HepG2 (cell line): ENCODE measurements at regions not wholly inside any gene's neighbourhood (a gene's known extent, or its start where the extent isn't known, plus 50 kb on each side); places are given as distances from the start of the nearest gene placed in this dataset.

Experiments
- ATAC-seq: fragments of 200-7000 bp; cut with Tn5 transposase; 3 replicates; pipeline ENCODE4 v1.9.1; 2020; ENCODE audit warnings: mild to moderate bottlenecking, moderate library complexity
- BruUV-seq: library from RNA; stranded (reverse); fragments of 400-500 nt; replicated peaks from 2 replicates; lab custom pipeline; 2021; lab: Mats Ljungman, UMichigan
- CTCF ChIA-PET: fragments of 300-600 bp; formaldehyde crosslinking; extraction: SDS; loops from one replicate; lab custom pipeline; 2021; ENCODE audit warnings: low total read pairs, inconsistent platforms, low intra/inter-chr PET ratio; lab: Yijun Ruan, JAX
- POLR2A ChIA-PET: fragments of 350-600 bp; sonication (Branson Sonifier 250); formaldehyde crosslinking; loops from one replicate; lab custom pipeline; 2020; ENCODE audit warnings: antibody characterized with exemption, inconsistent platforms; lab: Yijun Ruan, JAX
- DNase-seq: peaks from one replicate; pipeline ENCODE4 v3.0.0-alpha.2; 2015; ENCODE audit warnings: low spot score
- FAIRE-seq: peaks from 3 replicates; lab custom pipeline; 2011; peaks lifted over from hg19 to GRCh38; lab: Jason Lieb, UNC
- H2AFZ ChIP-seq: one replicate; pipeline ENCODE4 v1.6.1; 2011; ENCODE audit warnings: low read length, inconsistent platforms
- H3K27ac ChIP-seq: fragments of 300-600 bp; 3 replicates; pipeline ENCODE4 v1.8.0; 2011; ENCODE audit warnings: mixed run types, mild to moderate bottlenecking, mixed read lengths, low read length, inconsistent platforms; ENCODE audit not compliant: insufficient read depth; ENCODE audit errors: extremely low read length
- H3K27me3 ChIP-seq, 2 experiments: fragments of 200-600 bp in 1 of 2; 2 replicates in 1 of 2; 3 replicates in 1 of 2; pipeline versions ENCODE4 v1.6.0 to v1.8.0; 2011; ENCODE audit warnings: low read length in 2 of 2, mild to moderate bottlenecking in 2 of 2, moderate library complexity in 2 of 2, inconsistent platforms in 1 of 2; ENCODE audit not compliant: insufficient read depth in 2 of 2, control insufficient read depth in 1 of 2
- H3K36me3 ChIP-seq, 2 experiments: fragments of 200-600 bp in 1 of 2; replicated peaks in 1 of 2; 2 replicates in 1 of 2; 3 replicates in 1 of 2; pipeline versions ENCODE4 v1.5.1 to v1.8.0; 2011; ENCODE audit warnings: low read length in 2 of 2, inconsistent platforms in 1 of 2; ENCODE audit not compliant: insufficient read depth in 2 of 2, control insufficient read depth in 1 of 2
- H3K4me1 ChIP-seq: 2 replicates; pipeline ENCODE4 v1.5.1; 2012; ENCODE audit warnings: low read length, inconsistent platforms; ENCODE audit not compliant: insufficient read depth
- H3K4me2 ChIP-seq: 2 replicates; pipeline ENCODE4 v1.6.0; 2011; ENCODE audit warnings: low read depth, low read length, inconsistent platforms
- H3K4me3 ChIP-seq, 3 experiments: fragments of 200-600 bp in 1 of 3; sonication (generic), shearing (Covaris generic) in 1 of 3; replicated peaks in 1 of 3; 2 replicates each; pipeline ENCODE4 v1.5.1; 2011 to 2016; ENCODE audit warnings: low read length in 3 of 3, inconsistent platforms in 2 of 3, low read depth in 2 of 3, mild to moderate bottlenecking in 2 of 3, control low read depth in 1 of 3, mixed read lengths in 1 of 3; ENCODE audit not compliant: insufficient read depth in 1 of 3
- H3K79me2 ChIP-seq: one replicate; pipeline ENCODE4 v1.6.1; 2011; ENCODE audit warnings: low read length, inconsistent platforms; ENCODE audit not compliant: insufficient read depth
- H3K9ac ChIP-seq: 2 replicates; pipeline ENCODE4 v1.6.0; 2011; ENCODE audit warnings: mild to moderate bottlenecking, low read depth, low read length, inconsistent platforms; ENCODE audit not compliant: insufficient read depth
- H3K9me3 ChIP-seq: 2 replicates; pipeline ENCODE4 v1.5.1; 2012; ENCODE audit warnings: mild to moderate bottlenecking, low read length
- H4K20me1 ChIP-seq: 2 replicates; pipeline ENCODE4 v1.6.0; 2011; ENCODE audit warnings: inconsistent platforms, mild to moderate bottlenecking, low read length, moderate library complexity; ENCODE audit not compliant: insufficient read depth
- AHR ChIP-seq: IDR thresholded peaks from 2 replicates; pipeline ENCODE4 v1.6.1; 2018; ENCODE audit warnings: missing genetic modification reagents, missing compliant biosample characterization
- ARNT2 ChIP-seq: sonication (generic); formaldehyde crosslinking; IDR thresholded peaks from 2 replicates; pipeline ENCODE4 v1.8.0; 2022; ENCODE audit warnings: mild to moderate bottlenecking, low read depth, missing genetic modification reagents, moderate library complexity
- HMG20A ChIP-seq: IDR thresholded peaks from 2 replicates; pipeline ENCODE4 v1.6.1; 2016; ENCODE audit warnings: borderline replicate concordance
- HMG20B ChIP-seq: conservative IDR thresholded peaks from 2 replicates; pipeline ENCODE4 v1.6.1; 2016; ENCODE audit warnings: missing genetic modification reagents, missing compliant biosample characterization
- KDM2A ChIP-seq: sonication (generic); formaldehyde crosslinking; IDR thresholded peaks from 2 replicates; pipeline ENCODE4 v1.4.0; 2020; ENCODE audit warnings: low read depth, missing genetic modification reagents, borderline replicate concordance
- NCOA1 ChIP-seq: sonication (generic); formaldehyde crosslinking; IDR thresholded peaks from 2 replicates; pipeline ENCODE4 v1.9.0; 2021; ENCODE audit warnings: missing genetic modification reagents
- SRSF4 ChIP-seq: fragments of 200-400 bp; formaldehyde crosslinking; IDR thresholded peaks from one replicate; pipeline ENCODE4 v1.6.1; 2018; ENCODE audit warnings: mild to moderate bottlenecking, low read depth, low read length, moderate library complexity; ENCODE audit not compliant: poor library complexity, severe bottlenecking
- WIZ ChIP-seq: sonication (generic); formaldehyde crosslinking; IDR thresholded peaks from 2 replicates; pipeline ENCODE4 v1.5.1; 2020; ENCODE audit warnings: mild to moderate bottlenecking, missing genetic modification reagents
- ZNF251 ChIP-seq: sonication (generic); formaldehyde crosslinking; IDR thresholded peaks from 2 replicates; pipeline ENCODE4 v1.9.0; 2021; ENCODE audit warnings: mild to moderate bottlenecking, missing genetic modification reagents
- ZNF879 ChIP-seq: sonication (generic); formaldehyde crosslinking; IDR thresholded peaks from 2 replicates; pipeline ENCODE4 v1.8.1; 2023; ENCODE audit warnings: missing genetic modification reagents
- ZNF883 ChIP-seq: sonication (generic); formaldehyde crosslinking; IDR thresholded peaks from 2 replicates; pipeline ENCODE4 v1.5.1; 2020; ENCODE audit warnings: mild to moderate bottlenecking, missing genetic modification reagents; ENCODE audit errors: not compliant biosample characterization
- WGBS: methylation state at CpG from one replicate; pipeline ENCODE4 v1.1.6; 2017; ENCODE audit warnings: low lambda C conversion rate; 5-methylcytosine and 5-hydroxymethylcytosine counted together
- in situ Hi-C: cut with HindIII; loops from 2 replicates; pipeline ENCODE4 v1.10.0; 2017; ENCODE audit warnings: low pct_unique_long_range_greater_than_20kb; ENCODE audit not compliant: extremely low pct_ligation_motif_present
- intact Hi-C: fragments of 100-400 bp; cut with micrococcal nuclease; formaldehyde crosslinking; loops from one replicate; pipeline ENCODE4 v1.10.0; 2022; ENCODE audit not compliant: unreplicated experiment
- TF ChIP-seq, protein P1 (sequence below): sonication (generic); formaldehyde crosslinking; IDR thresholded peaks from 2 replicates; pipeline ENCODE4 v1.5.1; 2020; ENCODE audit warnings: mild to moderate bottlenecking, missing genetic modification reagents
- TF ChIP-seq, protein P2 (sequence below): sonication (generic); formaldehyde crosslinking; IDR thresholded peaks from 2 replicates; pipeline ENCODE4 v1.4.0; 2020; ENCODE audit warnings: mild to moderate bottlenecking, low read depth, missing genetic modification reagents
- TF ChIP-seq, protein P3 (sequence below): sonication (generic); formaldehyde crosslinking; IDR thresholded peaks from 2 replicates; pipeline ENCODE4 v1.9.0; 2021; ENCODE audit warnings: missing genetic modification reagents, mild to moderate bottlenecking, borderline replicate concordance
- TF ChIP-seq, protein P4 (sequence below), 2 experiments: fragments of 450-650 bp in 1 of 2; sonication (generic) in 1 of 2; formaldehyde crosslinking; IDR thresholded peaks; 2 replicates each; pipeline versions ENCODE4 v1.5.0 to v1.8.0; 2020 to 2022; ENCODE audit warnings: mild to moderate bottlenecking in 1 of 2, missing genetic modification reagents in 1 of 2
- TF ChIP-seq, protein P5 (sequence below): sonication (generic); formaldehyde crosslinking; IDR thresholded peaks from 2 replicates; pipeline ENCODE4 v1.5.0; 2020; ENCODE audit warnings: missing genetic modification reagents, mild to moderate bottlenecking, borderline replicate concordance

DNA sequence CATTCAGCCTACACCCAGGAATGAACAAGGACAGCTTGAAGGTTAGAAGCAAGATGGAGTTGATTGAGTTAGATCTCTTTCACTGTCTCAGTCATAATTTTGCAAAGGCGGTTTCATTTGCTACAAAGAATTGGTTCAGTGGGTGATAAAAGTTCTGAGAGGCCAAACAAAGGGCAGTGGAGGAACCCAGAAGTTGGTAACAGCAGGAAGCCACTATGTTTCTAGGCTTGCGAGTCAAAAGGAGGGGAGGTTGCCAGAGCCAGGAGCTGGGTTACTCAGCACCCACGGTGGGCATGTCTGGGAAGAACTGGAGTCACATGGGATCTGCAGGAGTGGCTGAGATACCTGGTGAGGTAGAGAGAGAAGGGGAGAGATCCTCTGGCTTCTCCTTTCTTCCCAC is 64.2 kb upstream of the MRPS6 start:
- ChIA-PET POLR2A (no interaction called here), CTCF (no interaction called here)
- BruUV-seq, result no TSS peak
- no peak overlapping the region for H3K9ac ChIP-seq
- in situ Hi-C loops (no loop called here), intact Hi-C loops (no loop called here)
- DNase-seq (no peak), FAIRE-seq (no peak), ATAC-seq (no peak)
- H4K20me1 ChIP-seq, result no peaks in the 10 kb centered on the region
- H3K9me3 ChIP-seq, result no peaks in the 10 kb centered on the region
- H3K36me3 ChIP-seq, result no peaks in the 10 kb centered on the region
- H3K4me2 ChIP-seq, result no peak overlapping the region
- no peaks in the 10 kb centered on the region for H3K4me1 ChIP-seq
- 13% methylated on average over 3 of the region's 3 CpGs for WGBS
- no peak overlapping the region for H3K27ac ChIP-seq
- peaks cover 0 to 5% of the 10 kb centered on the region in 2 experiments; a peak in 2 of 5 replicates for H3K27me3 ChIP-seq
- no peaks in the 10 kb centered on the region for H3K79me2 ChIP-seq
- no peak overlapping the region for H2AFZ ChIP-seq
- no peak overlapping the region for H3K4me3 ChIP-seq
- TF ChIP-seq KDM2A (CRISPR knock-in tag) (no peak), AHR (CRISPR knock-in tag) (no peak), SRSF4 (no peak), ZNF251 (CRISPR knock-in tag) (no peak), ZNF879 (CRISPR knock-in tag) (no peak), ARNT2 (CRISPR knock-in tag) (no peak), NCOA1 (CRISPR knock-in tag) (no peak), ZNF883 (CRISPR knock-in tag) (no peak), HMG20A (no peak), HMG20B (CRISPR knock-in tag) (no peak), WIZ (CRISPR knock-in tag) (no peak)
- TF ChIP-seq, protein P1, sequence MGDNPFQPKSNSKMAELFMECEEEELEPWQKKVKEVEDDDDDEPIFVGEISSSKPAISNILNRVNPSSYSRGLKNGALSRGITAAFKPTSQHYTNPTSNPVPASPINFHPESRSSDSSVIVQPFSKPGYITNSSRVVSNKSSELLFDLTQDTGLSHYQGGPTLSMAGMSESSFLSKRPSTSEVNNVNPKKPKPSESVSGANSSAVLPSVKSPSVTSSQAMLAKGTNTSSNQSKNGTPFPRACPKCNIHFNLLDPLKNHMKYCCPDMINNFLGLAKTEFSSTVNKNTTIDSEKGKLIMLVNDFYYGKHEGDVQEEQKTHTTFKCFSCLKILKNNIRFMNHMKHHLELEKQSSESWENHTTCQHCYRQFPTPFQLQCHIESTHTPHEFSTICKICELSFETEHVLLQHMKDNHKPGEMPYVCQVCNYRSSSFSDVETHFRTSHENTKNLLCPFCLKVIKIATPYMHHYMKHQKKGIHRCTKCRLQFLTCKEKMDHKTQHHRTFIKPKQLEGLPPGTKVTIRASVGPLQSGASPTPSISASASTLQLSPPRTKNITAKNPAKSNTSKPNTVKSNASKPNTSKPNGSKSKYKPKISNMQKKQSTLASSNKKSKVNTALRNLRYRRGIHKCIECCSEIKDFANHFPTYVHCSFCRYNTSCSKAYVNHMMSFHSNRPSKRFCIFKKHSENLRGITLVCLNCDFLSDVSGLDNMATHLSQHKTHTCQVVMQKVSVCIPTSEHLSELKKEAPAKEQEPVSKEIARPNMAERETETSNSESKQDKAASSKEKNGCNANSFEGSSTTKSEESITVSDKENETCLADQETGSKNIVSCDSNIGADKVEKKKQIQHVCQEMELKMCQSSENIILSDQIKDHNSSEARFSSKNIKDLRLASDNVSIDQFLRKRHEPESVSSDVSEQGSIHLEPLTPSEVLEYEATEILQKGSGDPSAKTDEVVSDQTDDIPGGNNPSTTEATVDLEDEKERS, result no peak
- TF ChIP-seq, protein P2, sequence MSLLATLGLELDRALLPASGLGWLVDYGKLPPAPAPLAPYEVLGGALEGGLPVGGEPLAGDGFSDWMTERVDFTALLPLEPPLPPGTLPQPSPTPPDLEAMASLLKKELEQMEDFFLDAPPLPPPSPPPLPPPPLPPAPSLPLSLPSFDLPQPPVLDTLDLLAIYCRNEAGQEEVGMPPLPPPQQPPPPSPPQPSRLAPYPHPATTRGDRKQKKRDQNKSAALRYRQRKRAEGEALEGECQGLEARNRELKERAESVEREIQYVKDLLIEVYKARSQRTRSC (CRISPR knock-in tag), result no peak
- TF ChIP-seq, protein P3, sequence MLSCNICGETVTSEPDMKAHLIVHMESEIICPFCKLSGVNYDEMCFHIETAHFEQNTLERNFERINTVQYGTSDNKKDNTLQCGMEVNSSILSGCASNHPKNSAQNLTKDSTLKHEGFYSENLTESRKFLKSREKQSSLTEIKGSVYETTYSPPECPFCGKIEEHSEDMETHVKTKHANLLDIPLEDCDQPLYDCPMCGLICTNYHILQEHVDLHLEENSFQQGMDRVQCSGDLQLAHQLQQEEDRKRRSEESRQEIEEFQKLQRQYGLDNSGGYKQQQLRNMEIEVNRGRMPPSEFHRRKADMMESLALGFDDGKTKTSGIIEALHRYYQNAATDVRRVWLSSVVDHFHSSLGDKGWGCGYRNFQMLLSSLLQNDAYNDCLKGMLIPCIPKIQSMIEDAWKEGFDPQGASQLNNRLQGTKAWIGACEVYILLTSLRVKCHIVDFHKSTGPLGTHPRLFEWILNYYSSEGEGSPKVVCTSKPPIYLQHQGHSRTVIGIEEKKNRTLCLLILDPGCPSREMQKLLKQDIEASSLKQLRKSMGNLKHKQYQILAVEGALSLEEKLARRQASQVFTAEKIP, result no peak
- TF ChIP-seq, protein P4, sequence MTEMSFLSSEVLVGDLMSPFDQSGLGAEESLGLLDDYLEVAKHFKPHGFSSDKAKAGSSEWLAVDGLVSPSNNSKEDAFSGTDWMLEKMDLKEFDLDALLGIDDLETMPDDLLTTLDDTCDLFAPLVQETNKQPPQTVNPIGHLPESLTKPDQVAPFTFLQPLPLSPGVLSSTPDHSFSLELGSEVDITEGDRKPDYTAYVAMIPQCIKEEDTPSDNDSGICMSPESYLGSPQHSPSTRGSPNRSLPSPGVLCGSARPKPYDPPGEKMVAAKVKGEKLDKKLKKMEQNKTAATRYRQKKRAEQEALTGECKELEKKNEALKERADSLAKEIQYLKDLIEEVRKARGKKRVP (CRISPR knock-in tag; IDR thresholded peaks at IDR 0.05), result no peak
- TF ChIP-seq, protein P5, sequence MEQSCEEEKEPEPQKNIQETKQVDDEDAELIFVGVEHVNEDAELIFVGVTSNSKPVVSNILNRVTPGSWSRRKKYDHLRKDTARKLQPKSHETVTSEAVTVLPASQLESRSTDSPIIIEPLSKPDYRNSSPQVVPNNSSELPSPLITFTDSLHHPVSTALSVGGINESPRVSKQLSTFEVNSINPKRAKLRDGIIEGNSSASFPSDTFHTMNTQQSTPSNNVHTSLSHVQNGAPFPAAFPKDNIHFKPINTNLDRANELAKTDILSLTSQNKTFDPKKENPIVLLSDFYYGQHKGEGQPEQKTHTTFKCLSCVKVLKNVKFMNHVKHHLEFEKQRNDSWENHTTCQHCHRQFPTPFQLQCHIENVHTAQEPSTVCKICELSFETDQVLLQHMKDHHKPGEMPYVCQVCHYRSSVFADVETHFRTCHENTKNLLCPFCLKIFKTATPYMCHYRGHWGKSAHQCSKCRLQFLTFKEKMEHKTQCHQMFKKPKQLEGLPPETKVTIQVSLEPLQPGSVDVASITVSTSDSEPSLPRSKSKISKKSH, result no peak
